Gastroesophageal sphincter (tissue), 3 donors: ENCODE measurements at regions not wholly inside any gene's neighbourhood (a gene's known extent, or its start where the extent isn't known, plus 50 kb on each side); places are given as distances from the start of the nearest gene placed in this dataset.

ENCODE experiments used
- POLR2A ChIP-seq, 2 donors: fragments of 450-650 bp; IDR thresholded peaks; one replicate each; pipeline ENCODE4 v1.6.1; 2017; ENCODE audit warnings: antibody characterized with exemption in 2 of 2, mild to moderate bottlenecking in 2 of 2, moderate library complexity in 1 of 2
- POLR2AphosphoS5 ChIP-seq: sonication (generic); formaldehyde crosslinking; IDR thresholded peaks from one replicate; pipeline ENCODE4 v1.6.1; 2017; ENCODE audit warnings: antibody characterized with exemption
- TF ChIP-seq, protein P1 (sequence below), 4 experiments: fragments of 200-600 bp in 2 of 4; fragments of 450-650 bp in 2 of 4; sonication (generic) in 1 of 4; IDR thresholded peaks; one replicate each; pipeline ENCODE4 v1.5.1; 2017 to 2019; ENCODE audit warnings: antibody characterized with exemption in 4 of 4, mild to moderate bottlenecking in 2 of 4, moderate library complexity in 2 of 4

DNA sequence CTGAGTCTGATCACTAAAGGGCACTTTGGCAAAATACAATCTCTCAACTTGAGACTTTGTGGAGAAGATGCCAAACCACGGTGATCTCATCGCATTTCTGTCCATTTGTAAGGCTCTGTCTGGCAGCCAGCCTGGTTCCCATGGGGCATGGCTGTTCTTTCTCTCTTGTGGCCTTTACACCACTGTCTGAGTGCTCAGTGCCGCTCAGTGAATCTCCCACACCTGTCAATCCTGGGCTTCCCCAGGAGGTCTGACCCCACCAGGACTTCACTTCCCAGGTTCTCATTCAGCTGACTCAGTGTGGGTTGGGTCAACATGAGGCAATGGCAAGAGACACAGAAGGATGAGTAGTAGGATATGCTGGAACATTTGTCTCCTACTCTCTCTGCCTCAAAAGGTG, 96.8 kb upstream of the TRIB2 start:
- TF ChIP-seq POLR2AphosphoS5: no peak
- TF ChIP-seq, protein P1, sequence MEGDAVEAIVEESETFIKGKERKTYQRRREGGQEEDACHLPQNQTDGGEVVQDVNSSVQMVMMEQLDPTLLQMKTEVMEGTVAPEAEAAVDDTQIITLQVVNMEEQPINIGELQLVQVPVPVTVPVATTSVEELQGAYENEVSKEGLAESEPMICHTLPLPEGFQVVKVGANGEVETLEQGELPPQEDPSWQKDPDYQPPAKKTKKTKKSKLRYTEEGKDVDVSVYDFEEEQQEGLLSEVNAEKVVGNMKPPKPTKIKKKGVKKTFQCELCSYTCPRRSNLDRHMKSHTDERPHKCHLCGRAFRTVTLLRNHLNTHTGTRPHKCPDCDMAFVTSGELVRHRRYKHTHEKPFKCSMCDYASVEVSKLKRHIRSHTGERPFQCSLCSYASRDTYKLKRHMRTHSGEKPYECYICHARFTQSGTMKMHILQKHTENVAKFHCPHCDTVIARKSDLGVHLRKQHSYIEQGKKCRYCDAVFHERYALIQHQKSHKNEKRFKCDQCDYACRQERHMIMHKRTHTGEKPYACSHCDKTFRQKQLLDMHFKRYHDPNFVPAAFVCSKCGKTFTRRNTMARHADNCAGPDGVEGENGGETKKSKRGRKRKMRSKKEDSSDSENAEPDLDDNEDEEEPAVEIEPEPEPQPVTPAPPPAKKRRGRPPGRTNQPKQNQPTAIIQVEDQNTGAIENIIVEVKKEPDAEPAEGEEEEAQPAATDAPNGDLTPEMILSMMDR (IDR thresholded peaks at IDR 0.05): no peak
- no peak for TF ChIP-seq POLR2A (IDR thresholded peaks at IDR 0.05)
